ENCODE measurements at regions not wholly inside any gene's neighbourhood (a gene's known extent, or its start where the extent isn't known, plus 50 kb on each side); places are given as distances from the start of the nearest gene placed in this dataset.

DNA sequence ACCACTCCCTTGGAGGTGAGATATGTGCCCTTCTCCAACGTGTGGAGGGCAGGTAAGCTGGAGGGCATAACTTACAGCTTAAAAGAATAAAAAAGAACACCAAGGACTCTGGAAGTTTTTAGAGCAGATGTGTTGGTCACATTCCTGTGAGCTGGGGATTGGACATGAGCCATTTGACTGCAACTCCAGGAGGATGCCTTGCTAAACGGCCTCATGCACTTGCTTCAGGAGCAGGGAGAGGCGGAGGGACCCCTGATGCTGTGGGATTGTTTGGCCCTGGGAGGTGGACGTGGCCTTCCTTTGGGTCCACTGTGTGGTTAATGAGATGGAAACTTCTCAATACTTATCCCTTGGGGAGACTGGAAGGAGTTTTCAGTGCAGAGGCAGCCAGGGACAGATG is 185.6 kb downstream of the RHOU start:
- Mint-ChIP-seq H3K27ac (no peak overlapping the region), H3K4me3 (no peak overlapping the region), H3K36me3 (no peaks in the 10 kb centered on the region), H3K4me1 (peaks cover 4% of the 10 kb centered on the region), H3K27me3 (no peaks in the 10 kb centered on the region), H3K9me3 (peaks cover 5% of the 10 kb centered on the region)
- DNase-seq: no peak

DNA sequence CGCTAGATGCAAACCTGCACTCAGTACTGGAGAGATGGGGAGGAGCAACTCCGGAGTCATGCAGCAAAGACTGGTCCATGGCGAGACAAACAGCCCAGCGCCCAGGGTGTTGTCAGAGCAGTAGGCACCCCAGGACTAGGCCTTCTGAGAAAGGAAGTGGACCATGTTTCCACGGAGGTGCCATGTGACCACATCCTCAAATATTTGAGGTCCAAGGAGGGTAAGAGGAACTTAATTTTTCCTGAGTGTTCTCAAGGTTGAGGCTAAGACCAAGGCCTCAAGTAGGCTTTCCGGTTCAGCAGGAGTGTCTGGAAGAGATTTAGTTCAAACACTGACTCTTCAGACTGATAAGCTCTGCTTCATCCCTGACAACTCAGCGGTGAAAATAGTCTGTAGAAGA is 186.2 kb downstream of the RHOU start:
- Mint-ChIP-seq H3K27me3 (no peaks in the 10 kb centered on the region), H3K4me1 (peaks cover 4% of the 10 kb centered on the region), H3K9me3 (peaks cover 5% of the 10 kb centered on the region), H3K27ac (no peak overlapping the region), H3K4me3 (no peak overlapping the region), H3K36me3 (no peaks in the 10 kb centered on the region)
- DNase-seq: no peak

DNA sequence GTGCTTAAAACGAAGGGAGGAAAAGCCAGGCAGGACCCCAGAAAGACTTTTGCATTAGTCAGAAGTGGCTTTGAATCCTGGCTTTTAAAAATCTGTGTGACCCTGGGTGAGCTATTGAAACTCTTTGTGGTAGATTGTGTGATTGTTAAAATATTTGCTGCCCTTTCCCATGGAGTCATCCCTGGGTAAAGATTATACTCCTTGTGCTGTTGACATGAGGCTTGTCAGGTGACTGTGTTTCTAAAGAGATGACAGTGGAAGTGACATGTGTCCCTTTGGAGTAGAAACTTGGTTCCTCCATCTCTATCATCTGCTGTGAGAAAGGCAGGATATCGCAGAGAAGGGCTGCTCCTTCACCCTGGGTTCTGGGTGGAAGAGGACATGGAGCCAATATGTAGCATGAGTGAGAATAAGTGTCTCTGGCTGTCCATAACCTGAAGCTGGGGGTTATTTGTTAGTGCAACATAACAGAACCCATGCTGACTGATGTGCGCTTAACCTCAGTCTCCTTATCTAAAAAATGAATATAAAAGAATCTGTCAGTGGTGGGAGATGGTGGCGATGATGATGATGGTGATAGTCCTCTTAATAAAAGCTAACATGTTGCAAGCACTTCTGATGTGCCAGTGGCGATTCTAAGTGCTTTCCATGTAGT is 187.6 kb downstream of the RHOU start:
- Mint-ChIP-seq H3K4me1 (peaks cover 4% of the 10 kb centered on the region), H3K9me3 (peaks cover 5% of the 10 kb centered on the region), H3K36me3 (no peaks in the 10 kb centered on the region), H3K27ac (no peak overlapping the region), H3K4me3 (no peak overlapping the region), H3K27me3 (no peaks in the 10 kb centered on the region)
- DNase-seq: no peak

DNA sequence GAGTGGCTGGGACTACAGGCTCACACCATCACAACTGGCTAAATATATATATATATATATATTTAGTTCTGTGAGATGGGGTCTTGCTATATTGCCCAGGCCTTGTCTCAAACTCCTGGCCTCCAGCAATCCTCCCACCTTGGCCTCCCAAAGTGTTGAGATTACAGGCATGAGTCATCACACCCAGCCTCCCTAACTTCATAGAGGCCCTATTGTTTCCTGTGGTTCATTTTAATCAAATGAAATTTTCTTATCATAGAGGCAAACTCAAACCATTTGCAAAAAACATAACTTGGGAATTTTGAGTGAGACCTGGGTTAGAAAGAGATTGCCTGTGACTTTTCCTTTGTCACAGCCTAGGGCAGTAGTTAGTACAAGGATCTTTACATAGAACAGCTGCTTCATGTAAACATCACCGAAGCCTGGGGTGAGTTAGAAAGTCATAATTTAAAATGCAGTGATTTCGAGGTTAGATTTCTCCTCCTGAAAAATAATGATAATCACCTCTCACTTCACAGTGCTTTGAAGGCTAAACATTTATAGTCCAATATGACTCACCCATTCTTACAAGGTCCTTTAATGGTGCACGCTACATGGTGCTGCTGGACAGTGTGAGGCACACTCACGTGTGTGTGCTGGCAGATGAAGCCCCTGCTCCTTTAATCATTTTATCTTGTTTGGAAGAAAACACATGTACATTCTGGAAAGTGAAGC is 188.9 kb downstream of the RHOU start:
- no peak overlapping the region for H3K27ac Mint-ChIP-seq
- no peaks in the 10 kb centered on the region for H3K36me3 Mint-ChIP-seq
- no peaks in the 10 kb centered on the region for H3K27me3 Mint-ChIP-seq
- peaks cover 5% of the 10 kb centered on the region for H3K9me3 Mint-ChIP-seq
- no peak overlapping the region for H3K4me3 Mint-ChIP-seq
- H3K4me1 Mint-ChIP-seq: peaks cover 6% of the 10 kb centered on the region
- no peak for DNase-seq

DNA sequence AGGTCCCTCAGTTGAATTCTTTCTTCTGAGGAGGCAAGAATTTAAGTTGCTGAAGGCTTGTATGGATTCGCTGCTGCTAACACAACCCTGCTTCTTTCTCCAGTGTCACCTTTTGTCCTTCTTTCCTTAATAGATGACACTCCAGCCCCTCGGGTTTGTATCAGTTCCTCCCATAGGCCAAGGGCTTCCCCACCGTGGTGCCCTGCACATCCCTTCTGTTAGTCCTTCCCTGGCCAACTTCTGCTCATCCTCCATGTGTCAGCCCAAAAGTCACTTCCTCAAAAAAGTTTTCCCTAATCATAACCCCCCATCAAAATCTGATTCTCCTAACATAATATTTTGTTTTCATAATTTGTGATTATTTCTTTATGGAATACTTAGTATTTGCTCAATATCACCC is 190.4 kb downstream of the RHOU start:
- Mint-ChIP-seq H3K4me3 (no peak overlapping the region), H3K36me3 (no peaks in the 10 kb centered on the region), H3K4me1 (peaks cover 6% of the 10 kb centered on the region), H3K9me3 (peaks cover 11% of the 10 kb centered on the region), H3K27ac (no peak overlapping the region), H3K27me3 (no peaks in the 10 kb centered on the region)
- no peak for DNase-seq

DNA sequence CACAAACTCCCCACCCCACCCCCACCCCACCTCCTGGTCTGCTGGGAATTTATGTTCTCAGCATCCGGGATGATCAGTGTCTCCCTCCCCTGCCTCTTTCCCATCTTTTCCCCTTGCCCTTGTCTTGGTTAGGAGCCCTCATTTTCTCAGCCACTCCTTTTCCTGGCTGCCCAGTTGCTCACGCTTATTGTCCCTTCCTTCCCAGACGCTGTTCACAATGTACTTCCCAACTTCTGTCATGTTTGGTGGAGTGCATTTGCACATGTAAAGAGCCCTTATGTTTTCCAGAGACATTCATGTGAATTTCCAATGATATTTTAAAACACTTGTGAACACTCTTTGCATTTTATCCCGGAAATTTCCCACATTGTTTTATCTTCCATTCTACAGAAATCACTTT is 192.1 kb downstream of the RHOU start:
- no peak overlapping the region for H3K4me3 Mint-ChIP-seq
- H3K9me3 Mint-ChIP-seq: peaks cover 11% of the 10 kb centered on the region
- H3K27me3 Mint-ChIP-seq: no peaks in the 10 kb centered on the region
- H3K36me3 Mint-ChIP-seq: no peaks in the 10 kb centered on the region
- no peak for DNase-seq
- peaks cover 3% of the 10 kb centered on the region for H3K4me1 Mint-ChIP-seq
- no peak overlapping the region for H3K27ac Mint-ChIP-seq

DNA sequence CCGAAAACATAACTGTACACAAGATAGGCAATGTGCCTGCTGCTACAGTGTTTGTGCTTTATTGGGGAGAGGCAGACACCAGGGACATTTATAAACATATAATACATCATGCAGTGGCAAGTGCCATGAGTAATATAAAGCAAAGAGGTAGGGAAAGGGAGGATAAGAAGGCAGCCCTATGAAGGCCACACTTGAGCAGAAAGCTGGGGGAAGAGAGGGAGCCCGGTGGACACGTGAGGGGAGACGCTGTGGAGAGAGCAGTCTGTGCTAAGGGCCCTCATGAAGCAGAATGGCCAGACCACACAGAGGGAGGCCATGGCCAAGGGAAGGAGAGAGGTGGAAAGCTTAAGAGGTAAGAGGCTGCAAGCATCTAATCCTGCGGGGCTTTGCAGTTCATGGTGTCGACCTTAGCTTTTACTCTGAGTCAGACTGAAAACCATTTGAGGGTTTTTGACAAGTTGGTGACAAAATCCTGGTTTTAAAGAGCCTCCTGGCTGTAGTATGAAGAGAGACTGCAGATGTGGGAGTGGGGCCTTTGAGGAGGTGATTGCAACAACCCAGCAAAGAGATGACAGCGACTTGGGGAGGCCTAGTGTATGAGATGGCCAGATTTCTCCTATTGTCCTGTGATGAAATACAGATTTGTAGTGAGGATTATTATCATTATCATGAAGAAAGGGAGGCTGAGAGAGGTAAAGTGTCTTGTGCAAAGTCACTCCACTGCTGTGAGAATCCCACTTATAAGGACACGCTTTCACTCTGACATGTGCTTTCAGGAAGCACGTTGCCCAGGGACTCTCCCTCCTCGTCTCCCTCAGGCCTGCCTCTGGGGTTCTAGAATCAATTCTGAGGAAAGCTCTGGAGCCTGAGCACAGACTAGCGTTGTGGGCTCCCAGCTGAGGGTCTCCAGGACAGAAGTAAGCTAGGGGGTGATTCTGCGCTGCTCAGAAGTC is 192.9 kb downstream of the RHOU start:
- peaks cover 3% of the 10 kb centered on the region for H3K4me1 Mint-ChIP-seq
- H3K4me3 Mint-ChIP-seq: no peak overlapping the region
- H3K9me3 Mint-ChIP-seq: peaks cover 11% of the 10 kb centered on the region
- H3K36me3 Mint-ChIP-seq: no peaks in the 10 kb centered on the region
- no peak overlapping the region for H3K27ac Mint-ChIP-seq
- H3K27me3 Mint-ChIP-seq: no peaks in the 10 kb centered on the region
- DNase-seq: no peak

DNA sequence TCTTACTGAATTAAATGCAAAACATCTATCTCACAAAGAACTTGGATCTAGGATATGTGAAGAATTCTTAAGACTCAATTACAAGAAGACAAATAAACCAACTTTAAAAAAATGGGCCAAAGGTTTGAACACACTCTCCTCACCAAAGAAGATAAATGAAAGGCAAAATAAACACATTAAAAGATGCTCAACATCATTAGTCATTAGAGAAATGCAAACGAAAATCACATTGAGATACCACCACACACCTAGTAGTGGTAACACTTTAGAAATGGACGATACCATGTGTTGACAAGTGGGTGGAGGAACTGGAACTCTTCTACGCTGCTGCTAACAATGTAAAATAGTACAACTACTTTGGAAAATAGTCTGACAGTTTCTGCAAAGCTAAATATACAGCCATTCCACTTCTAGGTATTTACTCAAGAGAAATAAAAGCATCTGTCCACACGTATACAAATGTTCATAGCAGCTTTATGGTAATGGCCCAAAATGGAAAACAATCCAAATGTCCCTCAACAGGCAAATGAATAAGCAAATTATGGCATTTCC is 194.3 kb downstream of the RHOU start:
- Mint-ChIP-seq H3K27me3 (no peaks in the 10 kb centered on the region), H3K27ac (no peak overlapping the region), H3K4me1 (peaks cover 3% of the 10 kb centered on the region), H3K4me3 (no peak overlapping the region), H3K9me3 (peaks cover 11% of the 10 kb centered on the region), H3K36me3 (no peaks in the 10 kb centered on the region)
- no peak for DNase-seq

DNA sequence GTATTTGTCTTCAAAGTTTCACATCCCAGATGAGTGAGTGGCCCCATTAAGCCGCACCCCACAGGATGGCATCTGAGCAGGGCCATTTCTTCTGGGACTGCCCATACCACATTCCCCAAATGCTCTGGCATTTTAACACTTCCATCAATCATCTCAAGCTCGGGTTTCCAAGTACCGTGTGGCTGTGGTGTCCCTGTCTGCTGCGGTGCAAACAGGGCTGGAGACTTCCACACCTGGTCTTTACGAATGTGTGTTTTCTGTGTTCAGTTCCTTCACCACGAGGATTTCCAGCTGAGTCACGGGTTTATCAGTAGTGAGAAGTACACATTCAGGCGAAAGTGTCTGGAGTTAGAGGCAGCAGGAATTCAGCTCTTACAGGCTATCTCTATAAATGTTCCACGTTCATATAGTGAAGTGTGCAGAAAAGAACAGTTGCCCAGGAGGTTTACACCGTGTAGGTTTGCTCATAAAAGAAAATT is 195.2 kb downstream of the RHOU start:
- Mint-ChIP-seq H3K27me3 (no peaks in the 10 kb centered on the region), H3K4me1 (peaks cover 3% of the 10 kb centered on the region), H3K27ac (no peak overlapping the region), H3K9me3 (peaks cover 10% of the 10 kb centered on the region), H3K36me3 (no peaks in the 10 kb centered on the region), H3K4me3 (no peak overlapping the region)
- no peak for DNase-seq

DNA sequence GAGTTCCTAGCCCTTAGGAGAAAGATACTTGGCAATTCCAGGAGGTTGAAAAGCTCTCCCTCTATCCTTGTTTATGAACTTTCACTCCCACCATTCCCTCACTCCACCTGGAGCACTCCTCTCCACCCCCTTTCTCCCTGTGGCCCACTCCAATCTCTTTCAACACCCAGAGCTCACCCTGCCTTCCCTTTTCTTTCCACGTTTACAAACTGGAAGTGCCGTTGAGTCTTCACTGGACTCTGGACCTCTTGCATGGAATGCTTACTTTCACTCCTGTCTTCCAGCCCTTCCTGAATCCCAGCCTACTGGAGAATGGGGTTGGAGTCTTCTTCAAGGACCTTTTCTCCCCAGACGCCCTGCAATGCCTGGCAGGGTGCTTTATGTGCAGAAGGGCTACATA is 198.5 kb downstream of the RHOU start:
- Mint-ChIP-seq H3K4me1 (peaks cover 32% of the 10 kb centered on the region), H3K9me3 (peaks cover 7% of the 10 kb centered on the region)

DNA sequence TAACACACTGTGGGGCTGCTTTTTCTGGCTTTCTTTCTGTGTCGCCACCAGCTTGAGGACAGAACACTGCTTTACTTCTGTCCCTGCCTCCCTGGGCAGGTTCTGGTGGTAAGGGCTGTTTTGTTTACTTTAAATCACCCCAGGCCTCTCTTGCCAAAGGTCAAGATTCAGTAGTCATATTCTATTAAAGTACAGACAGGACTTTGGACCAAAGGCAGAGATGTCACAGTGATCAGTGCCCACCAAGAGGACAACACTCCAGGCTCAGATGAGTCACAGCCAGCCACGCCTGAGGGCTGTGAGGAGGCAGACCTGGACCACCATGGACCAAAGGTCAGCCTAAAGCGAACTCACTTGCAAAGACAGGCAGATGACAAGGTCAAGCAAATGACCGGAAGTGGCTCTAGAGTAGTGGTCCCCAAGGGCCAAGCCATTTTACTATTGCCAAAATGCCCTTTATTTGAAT is 200.0 kb downstream of the RHOU start:
- no peak for DNase-seq
- Mint-ChIP-seq H3K27ac (no peak overlapping the region), H3K36me3 (no peaks in the 10 kb centered on the region), H3K4me1 (peaks cover 39% of the 10 kb centered on the region), H3K9me3 (no peaks in the 10 kb centered on the region), H3K27me3 (no peaks in the 10 kb centered on the region), H3K4me3 (no peak overlapping the region)

More for the DNA sequence above, 198.5 kb downstream of the RHOU start:
- no peaks in the 10 kb centered on the region for H3K36me3 Mint-ChIP-seq
- H3K27ac Mint-ChIP-seq: no peak overlapping the region
- no peak for DNase-seq
- no peak overlapping the region for H3K4me3 Mint-ChIP-seq
- no peaks in the 10 kb centered on the region for H3K27me3 Mint-ChIP-seq

DNA sequence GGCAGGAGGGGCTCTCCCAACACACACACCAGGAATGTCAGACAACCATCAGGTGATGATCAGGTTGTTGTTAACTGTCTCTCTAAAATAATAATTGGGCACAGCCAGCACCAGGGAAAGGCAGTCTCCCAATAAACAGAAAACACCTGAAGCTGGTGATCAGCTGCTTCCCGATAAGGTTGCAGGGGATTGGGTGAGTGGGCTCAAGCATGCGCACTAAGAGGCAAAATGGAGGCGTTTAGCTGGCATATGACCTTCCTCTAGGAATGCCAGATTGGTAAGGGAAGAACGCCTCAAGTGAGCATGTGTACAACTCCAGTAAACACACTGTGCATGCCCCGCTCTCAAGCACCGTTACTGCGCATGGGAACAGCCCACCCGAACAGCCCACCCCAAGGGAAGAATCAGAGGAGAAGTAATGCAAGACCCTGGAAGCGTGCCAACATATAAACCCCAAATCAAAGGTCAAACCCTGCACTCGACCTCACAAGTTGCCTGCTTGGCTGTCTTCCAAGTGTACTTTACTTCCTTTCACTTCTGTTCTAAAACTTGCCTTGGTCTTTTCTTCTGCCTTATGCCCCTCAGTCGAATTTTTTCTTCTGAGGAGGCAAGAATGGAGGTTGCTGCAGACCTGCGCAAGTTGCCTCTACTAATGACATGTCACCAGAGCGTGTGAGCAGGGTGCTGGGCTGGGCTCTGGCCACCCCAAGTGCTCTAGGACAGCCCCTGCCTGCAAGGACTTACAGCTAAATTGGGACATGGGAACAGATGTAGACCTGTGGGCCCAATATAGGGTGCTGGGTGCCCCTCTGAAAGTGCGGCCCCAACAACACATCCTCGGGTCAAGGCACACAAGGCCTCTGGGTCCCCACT is 200.8 kb downstream of the RHOU start:
- Mint-ChIP-seq H3K4me3 (no peak overlapping the region), H3K27ac (no peak overlapping the region)
- DNase-seq: peak; percentile 8

DNA sequence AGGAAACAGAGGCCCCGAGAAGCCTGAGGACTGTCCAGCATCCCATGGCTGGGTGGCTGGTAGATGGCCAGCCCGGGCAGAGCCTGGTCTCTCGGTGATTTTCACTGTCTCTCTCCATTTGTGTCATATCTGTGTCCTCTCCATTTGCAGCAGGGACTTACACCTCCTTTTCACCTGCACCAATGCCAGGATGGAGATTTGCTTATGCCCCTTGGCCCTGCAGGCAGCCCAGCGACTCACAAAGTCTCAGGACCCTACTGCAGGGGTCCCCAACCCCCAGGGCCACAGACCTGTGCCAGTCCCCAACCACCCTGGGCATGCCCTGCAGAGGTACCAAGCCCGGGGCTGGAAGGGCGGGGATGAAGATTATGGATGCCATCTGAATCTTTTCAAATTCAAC is 201.6 kb downstream of the RHOU start:
- no peak overlapping the region for H3K27ac Mint-ChIP-seq
- H3K27me3 Mint-ChIP-seq: no peaks in the 10 kb centered on the region
- H3K36me3 Mint-ChIP-seq: no peaks in the 10 kb centered on the region
- no peak overlapping the region for H3K4me3 Mint-ChIP-seq
- DNase-seq: no peak
- H3K9me3 Mint-ChIP-seq: no peaks in the 10 kb centered on the region
- peaks cover 39% of the 10 kb centered on the region for H3K4me1 Mint-ChIP-seq

More for the DNA sequence above, 200.8 kb downstream of the RHOU start:
- no peaks in the 10 kb centered on the region for H3K9me3 Mint-ChIP-seq
- no peaks in the 10 kb centered on the region for H3K27me3 Mint-ChIP-seq
- H3K36me3 Mint-ChIP-seq: no peaks in the 10 kb centered on the region
- peaks cover 39% of the 10 kb centered on the region for H3K4me1 Mint-ChIP-seq

DNA sequence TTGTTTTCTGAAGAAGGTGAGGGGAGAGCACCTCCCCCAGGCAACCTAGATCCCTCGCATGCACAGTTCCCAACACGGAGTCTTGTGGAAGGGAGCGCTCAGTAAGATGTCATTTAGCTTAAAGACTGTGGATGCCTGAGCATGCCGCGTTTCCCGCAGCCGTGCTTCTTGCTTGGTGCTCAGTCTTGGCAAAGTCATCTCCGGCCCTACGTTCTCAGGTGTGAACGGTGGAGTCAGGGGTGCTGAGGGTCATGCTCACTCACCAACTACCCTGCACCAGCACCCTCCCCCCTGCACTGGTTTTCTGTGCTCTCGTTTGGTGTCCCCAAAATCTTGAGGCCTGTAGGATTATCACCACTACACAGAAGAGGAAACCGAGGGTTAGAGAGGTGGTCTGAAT is 202.1 kb downstream of the RHOU start:
- no peak overlapping the region for H3K27ac Mint-ChIP-seq
- H3K4me1 Mint-ChIP-seq: peaks cover 39% of the 10 kb centered on the region
- no peaks in the 10 kb centered on the region for H3K27me3 Mint-ChIP-seq
- no peaks in the 10 kb centered on the region for H3K9me3 Mint-ChIP-seq
- no peak overlapping the region for H3K4me3 Mint-ChIP-seq
- H3K36me3 Mint-ChIP-seq: no peaks in the 10 kb centered on the region
- no peak for DNase-seq

All from activated naive CD8-positive, alpha-beta T cell treated with anti-CD3 and anti-CD28 coated beads for 36 hours (primary cell).